GM21576 (cell line): ENCODE measurements at regions not wholly inside any gene's neighbourhood (a gene's known extent, or its start where the extent isn't known, plus 50 kb on each side); places are given as distances from the start of the nearest gene placed in this dataset.
"Not testable (repeated sequence)": the region's sequence is repeated elsewhere in the genome, so short reads cannot be mapped to it uniquely, and the experiment has no call there.

ENCODE experiments used
- ATAC-seq: cut with Tn5 transposase; IDR thresholded peaks from one replicate; pipeline ENCODE4 v1.9.1; 2021; ENCODE audit warnings: mild to moderate bottlenecking, moderate library complexity; ENCODE audit not compliant: unreplicated experiment

DNA sequence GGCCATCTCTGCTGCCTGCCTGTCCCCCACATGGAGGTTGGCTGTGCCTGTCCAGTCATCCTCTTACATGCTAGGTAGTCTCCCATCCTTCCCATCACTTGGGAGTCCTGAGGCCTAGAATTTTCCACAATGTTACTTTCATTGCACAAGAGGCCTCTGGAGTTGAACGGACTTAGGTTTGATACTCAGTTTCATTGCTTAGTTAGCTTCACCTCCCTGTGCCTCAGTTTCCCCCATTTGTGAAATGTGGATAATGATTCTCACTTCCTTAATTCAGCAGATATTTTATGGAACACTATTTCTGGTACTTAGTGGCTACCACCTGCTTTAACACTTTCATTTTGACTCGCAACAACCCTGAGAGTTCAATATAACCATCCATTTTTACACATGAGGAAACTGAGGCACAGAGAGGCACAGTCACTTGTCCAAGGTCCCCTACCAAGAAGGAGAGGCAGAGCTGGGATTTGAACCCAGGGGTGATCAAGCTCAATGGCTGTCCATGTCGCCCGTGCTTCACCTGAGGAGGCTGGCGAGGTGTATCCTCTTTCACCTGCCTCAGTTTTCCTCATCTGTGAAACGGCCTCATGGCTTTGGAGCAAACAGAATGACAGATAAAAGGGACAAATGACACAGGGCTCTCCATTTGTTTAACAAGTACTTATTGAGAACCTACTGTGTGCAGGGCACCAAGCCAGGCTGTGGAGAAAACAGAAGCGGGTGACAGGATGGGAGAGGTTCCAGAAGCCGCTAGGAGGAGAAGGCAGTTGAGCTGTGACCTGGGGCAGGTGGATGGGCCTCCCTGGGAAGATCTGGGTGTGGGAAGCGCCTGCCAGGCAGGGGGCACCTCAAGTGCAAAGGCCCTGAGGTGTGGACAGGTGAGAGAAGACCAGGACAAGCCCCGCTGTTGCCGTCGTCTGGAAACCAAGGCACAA, 154.3 kb upstream of the PTPN1 start:
- ATAC-seq = no peak

DNA sequence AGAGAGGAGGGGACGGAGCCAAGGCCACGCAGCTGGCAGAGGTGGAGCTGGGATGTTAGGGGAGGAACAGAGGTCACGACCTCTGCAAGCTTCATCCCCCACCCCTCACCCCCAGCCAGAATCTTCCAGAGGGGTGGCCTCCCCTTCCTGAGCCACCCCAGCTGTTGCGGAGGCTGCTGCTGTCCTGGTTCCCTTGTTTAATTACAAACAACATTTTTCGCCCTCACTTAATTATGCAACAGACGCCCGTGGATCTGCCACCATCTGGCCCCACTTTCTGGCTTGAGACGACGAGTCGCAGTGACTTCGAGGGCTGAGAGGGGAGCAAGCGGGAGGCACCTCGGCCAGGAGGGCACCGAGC, 153.7 kb upstream of the PTPN1 start:
- no peak for ATAC-seq

DNA sequence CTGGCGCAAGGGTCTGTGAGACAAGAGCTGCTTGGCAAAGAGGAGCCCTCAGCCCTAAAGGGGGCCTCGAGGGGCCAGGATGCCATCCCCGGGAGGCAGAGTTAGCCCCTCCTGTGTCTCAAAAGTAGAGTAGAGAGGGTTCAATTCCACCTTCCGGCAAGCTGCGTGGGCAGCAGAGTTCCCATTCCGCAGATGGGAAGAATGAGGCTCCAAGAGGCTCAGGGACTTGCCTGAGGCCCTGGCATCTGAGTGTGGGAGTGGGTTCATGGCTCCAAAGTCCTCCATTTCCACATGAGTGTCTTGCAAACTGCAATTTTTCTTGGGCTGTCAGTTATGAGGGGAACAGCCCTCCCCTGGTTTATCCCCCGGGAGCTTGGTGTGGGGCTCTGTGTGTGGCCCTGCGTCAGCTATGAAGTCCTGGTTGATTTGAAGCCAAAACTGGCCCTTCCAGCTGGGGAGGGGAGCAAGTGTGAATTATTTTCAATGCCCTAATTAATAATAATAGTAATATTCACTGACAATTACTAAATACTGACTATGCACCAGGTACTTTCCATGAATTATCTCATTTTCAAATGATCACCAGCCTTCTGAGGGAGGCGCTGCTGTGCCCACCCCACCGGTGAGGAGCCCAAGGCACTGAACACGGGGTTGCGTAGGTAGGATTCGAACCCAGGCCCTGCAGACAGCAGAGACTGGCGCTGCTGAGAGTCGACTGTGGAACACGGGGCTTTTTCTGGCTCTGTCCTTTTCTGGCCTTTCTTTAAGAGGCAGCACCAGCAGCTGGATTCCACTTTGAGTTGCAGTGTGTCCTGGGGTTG, 153.0 kb upstream of the PTPN1 start:
- ATAC-seq = no peak

DNA sequence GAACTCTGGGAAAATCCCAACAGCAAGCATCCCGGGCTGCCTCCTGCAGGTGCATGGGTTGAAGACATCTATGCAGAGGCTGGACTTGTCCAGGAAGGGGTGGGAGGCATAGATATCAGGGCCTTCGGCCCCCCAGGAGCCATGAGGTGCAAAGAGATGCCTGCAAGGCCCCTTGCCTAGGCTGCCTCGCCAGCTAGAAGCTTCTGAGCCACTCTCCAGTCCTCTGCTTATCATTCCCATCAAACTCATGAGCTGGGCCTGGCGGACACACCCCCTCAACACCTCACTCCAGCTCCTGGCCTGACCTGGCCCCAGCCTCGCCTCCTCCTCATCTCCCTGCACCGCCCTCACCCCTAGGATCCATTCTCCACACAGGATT, 152.4 kb upstream of the PTPN1 start:
- ATAC-seq = no peak

DNA sequence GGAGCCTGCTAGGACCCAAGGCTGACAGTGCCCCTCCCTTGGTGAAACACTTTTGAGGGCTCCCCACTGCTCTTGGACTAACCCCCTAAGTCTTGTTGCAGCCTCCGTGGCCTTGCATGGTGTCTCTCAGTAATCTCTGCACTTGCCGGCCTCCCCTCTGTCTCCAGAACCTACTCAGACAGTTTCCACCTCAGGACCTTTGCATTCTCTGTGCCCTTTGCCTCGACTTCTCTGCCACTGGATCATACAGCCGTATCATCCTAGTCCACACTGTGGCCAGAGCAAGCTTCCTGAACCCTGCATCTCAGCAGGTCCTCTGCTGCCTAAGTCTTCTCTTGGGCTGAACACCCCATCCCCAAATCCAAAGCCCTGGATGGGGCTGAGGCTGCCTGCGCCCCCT, 152.0 kb upstream of the PTPN1 start:
- no peak for ATAC-seq

DNA sequence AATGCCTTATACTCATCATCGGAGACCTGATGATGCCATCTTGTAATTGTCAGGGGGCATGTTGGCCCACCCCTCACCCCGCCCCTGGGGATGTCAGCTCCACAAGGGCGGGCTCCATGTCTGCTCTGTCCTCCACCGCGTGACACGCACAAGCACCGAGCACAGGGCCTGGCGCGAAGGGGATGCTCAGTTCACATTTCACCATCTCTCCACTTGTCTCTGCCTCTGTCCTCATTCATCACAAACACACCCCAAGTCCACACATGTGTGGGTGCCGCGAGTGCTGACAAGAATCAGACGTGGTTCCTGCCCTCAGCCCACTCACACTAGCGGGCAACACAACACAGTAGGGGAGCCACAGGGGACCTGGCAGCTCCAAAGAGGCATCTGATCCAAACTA, 151.2 kb upstream of the PTPN1 start:
- no peak for ATAC-seq

DNA sequence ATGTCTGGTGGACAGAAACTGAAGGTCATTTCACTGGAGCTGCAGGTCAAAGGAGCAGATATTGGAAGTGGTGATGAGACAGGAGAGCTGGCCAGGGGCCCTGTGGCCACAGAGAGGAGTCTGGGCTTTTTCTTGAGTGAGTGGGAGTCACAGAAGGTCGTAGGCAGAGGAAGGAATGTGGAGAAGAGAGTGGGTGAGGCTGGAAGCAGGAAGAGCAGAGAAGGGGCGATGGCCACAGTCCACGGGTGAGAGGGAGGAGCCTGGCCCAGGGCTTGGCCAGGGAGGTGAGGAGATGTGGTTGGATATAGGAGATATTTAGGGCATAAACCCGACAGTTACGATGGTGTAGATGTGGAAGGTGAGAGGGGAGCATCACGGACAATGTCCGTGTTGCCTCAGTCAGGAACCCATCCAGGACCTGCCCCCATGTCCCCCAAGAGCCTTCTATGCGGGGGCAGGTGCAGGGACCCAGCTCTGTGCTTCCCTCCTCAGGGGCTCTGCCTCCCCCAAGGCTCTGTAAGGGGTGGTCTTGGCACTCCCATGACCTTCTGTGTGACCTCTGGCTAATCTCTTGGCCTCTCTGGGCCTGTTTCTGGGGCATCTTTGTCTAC, 150.5 kb upstream of the PTPN1 start:
- no peak for ATAC-seq

DNA sequence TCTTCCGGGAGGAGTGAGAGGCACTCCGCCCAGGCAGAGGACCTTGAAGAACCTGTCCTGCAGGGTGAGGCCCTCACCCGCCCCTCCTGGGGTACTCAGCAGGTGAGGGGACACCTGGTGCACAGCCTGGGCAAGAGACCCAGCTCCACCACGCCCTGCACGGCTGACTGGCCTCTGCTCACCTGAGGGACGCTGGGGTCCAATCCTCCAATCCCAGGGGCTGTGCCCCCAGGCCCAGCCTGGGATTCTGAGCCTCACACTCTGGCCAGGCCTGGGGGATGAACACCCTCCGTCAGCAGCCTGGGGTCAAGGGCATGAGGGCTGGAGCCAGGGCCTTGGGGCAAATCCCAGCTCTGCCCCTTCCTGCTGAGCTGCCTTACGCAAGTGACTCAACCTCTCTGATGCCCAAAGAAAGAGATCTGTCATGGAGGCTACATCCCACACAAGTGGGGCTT, 149.9 kb upstream of the PTPN1 start:
- ATAC-seq = no peak

DNA sequence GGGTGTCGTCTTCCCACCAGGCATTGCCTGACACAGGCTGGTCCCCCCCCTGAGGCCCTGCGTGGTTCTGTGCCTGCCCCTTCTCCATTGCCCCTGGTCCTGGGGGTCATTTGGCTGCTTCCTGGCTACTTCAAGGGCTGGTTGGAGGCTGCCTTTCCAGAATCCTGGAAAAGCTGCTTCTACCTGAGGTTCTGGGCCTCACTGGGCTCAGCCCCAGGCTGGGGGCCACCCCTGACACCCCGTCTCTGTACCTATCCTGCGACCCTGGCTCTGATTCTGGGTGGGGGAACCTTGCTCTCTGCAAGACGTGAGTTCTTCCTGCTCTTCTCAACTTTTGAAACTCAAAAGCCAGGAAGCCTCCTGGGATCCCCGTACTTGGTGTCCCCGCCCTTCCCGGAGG, 149.3 kb upstream of the PTPN1 start:
- no peak for ATAC-seq

DNA sequence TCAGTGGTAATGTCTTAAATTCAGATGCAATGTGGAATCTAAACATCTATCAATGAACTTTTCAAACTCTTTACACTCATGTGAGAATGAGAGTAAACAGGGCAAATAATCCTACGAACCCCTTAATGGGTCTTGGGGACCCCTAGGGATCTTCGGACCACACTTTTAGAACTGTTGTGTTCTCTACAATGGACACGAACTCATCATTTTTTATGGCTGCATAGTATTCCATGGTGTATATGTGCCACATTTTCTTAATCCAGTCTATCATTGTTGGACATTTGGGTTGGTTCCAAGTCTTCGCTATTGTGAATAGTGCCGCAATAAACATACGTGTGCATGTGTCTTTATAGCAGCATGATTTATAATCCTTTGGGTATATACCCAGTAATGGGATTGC, 148.0 kb upstream of the PTPN1 start:
- ATAC-seq = not testable (repeated sequence)

DNA sequence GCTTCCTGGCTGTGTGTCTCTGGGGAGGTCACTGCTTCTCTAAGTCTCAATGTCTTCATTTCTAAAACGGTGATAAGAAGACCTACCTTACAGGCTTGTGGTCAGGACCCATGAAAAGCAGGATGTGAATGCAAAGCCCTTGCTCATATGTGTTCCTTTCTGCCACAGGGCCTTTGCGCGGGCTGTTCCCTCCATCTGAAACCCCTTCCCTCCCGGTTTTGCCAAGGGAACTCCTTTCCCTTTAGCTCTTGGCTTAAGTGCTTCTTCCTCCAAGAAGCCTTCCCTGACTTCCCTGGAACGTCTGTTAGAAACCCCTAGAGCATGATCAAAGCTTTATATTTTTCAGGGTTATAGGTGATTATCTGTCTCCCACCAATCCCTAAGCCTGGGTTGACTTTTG, 147.2 kb upstream of the PTPN1 start:
- no peak for ATAC-seq

DNA sequence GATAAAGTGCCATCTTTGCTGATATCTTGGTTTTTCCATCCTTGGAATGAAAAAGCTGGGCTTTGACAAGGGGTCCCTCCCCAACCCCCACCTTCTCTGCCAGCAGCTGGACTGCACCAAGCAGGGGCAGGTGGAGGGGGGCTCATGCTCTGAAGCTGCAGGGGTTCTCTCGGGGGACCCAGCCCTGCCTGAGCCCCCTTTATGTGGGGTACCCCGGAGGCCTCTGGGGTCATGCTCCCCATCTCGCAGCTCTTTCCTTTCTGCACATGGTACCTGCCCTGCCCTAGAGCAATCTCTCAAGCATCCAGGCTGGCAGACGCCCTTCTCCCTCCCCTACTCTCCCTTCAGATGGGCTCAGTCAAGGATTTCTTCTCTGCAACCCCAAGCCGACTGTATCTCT, 146.7 kb upstream of the PTPN1 start:
- no peak for ATAC-seq

DNA sequence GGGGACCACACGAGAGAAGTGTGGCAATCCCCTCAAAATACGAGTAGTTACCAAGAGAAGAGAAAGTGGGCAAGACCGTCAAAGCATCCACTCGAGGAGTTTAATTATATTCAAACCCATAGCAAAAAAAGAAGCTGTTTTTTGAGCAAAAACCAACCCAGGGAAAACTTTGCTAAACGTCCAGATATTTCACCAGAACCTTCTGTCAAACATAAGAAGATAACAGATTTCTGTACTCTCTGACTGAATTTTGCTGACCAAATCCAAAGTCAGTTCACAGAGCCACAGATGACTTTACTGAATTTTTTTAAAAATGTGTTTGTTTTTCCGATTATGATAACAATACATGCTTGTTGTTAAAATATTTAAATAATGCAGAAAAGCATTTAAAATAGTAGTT, 145.6 kb upstream of the PTPN1 start:
- ATAC-seq = no peak

DNA sequence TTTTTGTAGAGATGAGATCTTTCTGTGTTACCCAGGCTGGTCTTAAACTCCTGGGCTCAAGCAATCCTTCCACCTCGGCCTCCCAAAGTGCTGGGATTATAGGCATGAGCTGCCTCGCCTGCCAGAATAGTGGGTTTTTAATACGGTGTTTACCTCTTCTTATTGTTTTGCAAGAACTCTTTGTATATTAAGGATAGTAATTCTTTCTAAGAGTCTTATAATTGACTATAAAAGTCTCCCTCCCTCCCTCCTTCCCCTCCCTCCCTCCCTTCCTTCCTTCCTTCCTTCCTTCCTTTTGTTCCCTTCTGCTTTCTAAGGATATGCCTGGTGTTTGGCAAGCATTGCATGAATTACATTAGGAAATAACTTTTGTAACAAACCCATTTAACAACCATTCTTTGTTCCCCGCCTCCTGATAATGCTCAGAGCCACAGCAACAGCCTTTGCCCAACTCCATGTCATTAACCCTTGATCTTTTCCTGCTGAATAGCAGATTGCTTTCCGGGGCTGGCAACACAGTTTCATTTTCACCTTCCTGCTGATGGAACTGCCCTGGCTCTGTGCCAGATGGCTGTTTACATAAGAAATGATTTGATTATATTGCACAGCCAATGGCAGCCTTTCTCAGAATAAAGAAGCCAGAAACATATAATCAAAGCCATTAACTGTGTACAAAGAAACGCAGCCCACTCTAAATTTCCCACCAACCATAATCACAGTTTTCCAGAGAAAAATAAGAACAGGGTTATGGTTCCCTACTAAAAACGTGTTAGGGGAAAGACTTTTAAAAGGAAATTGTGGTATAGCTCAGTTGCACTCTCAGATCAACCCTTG, 143.7 kb upstream of the PTPN1 start:
- no peak for ATAC-seq

DNA sequence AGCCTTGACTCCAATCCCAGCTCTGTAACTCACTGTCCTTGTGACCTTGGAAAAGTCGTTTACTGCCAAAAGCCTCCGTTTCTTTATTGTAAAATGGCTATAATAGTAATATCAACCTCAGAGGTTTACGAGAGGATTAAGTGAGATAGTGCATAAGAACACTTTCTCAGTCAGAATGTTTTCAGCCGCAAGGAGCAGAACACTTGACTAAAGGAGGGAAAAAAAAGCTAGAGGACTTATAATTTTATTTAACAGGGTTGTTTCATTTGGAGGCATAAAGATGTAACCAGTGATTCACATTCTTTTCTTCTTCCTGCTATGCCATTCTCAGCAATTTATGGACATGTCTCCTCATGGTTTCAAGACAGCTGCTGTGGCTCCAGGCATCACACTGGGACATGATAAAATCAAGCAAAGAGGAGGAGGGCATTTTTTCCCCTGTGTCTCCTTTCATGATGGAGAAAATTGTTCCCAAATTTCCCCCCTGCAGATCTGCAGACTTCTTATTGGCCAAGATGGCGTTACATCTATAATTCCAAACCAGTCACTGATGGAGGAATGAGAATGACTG, 143.0 kb upstream of the PTPN1 start:
- ATAC-seq = no peak

DNA sequence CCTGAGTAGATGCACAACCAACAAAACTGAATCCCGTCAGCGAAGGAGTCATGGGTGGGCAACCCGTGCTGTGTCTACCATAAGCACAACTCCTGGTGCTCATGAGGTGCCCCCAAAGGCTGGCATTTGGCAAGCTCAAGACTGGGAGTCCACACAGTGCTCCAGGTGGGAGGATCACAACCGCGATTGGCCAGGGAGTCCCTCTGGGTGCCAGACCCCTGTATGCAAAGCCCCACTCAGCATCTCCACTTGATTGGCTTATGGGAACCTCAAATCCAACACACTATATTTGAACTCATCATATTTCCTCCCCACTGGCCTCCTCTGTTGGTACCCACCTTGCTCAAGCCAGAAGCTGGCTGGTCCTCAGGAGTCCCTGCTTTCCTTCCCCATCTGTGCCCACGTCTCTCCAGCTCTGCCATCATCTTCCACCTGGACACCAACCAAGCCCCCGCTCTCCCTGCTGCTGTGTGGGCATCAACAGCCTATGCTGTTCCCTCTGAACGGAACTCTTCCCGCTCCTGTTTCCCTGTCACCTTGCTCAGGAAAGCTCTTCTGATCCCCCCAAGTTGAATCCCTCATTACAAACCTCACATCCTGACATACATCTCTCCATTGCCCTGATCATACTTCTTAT, 142.3 kb upstream of the PTPN1 start:
- no peak for ATAC-seq

DNA sequence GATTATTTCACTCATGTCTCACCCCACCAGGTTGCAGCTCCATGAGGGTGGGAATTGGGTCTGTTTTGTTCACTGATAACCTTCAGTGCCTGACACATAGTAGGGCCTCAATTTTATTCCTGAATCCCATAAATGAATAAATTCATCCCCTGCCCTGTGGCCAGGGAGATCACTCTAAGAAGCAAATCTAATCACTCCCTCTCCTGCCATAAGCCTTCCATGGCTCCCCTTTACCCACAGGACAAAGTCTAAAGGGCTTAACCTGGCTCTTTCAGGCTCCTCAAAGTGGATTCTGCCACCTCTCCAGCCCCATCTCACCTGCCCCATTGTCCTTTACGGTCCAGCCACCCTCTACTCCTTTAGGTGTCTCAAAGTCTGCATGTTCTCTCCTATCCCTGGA, 141.8 kb upstream of the PTPN1 start:
- ATAC-seq = no peak

DNA sequence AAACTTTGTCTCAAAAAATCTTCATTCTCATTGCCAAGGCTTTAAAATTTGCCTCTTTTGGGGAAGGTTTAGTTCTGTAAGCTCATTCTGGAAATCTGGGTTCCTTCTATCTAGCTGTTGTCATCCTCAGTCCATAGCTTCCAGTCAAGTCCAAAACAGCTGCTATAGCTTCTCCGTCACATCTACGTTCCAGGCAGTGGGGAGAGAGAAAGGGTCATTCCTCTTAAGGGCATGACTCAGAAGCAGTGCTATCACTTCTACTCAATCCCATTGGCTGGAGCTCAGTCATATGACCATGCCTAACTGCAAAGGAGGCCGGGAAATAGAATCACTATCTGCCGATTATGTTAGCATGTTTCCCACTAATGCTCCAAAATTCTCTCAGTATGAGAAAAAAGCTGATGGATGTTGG, 141.4 kb upstream of the PTPN1 start:
- no peak for ATAC-seq

DNA sequence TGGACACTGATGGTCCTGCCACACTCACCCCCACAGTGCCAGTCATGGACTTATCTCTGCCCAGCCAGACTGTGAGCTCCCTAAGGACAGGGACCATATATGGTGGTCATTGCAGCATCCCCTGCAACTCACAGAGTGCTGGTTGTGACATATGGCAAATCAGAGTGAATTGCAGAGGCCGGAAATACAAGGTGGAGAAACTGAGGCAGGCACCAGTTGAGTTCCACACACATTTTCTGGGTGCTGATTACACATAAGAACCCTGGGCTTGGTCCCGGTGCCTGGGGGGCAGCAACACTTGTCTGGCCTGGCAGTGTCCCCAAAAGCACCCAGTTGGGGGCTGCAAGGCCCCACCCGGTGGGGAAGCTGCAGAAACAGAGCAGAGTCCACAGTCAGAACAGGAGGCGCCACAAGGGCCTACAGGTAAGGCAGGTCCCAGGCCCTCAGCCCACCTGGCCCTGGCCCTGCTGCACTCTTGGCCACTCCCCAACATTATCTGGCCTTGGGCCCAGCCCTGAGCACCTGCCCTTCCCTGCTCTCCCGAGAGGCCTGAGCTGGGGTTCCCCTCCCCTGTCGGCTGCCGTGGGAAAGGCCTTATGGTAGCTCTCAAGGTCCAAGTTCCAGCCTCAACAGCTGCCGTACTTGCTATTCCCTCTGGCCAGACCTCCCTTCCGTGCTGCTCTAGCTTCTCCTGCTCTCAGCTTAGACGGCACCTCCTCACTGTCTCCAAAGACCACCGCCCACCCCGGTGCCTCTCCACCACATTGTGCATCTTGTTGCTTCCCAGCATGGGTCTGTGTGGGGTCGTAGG, 140.8 kb upstream of the PTPN1 start:
- no peak for ATAC-seq
